D721Med (cell line): ENCODE measurements at regions not wholly inside any gene's neighbourhood (a gene's known extent, or its start where the extent isn't known, plus 50 kb on each side); places are given as distances from the start of the nearest gene placed in this dataset.

Source experiments
- DNase-seq: peaks from one replicate; pipeline ENCODE4 v3.0.0; 2011; ENCODE audit warnings: low spot score; ENCODE audit not compliant: insufficient read length
- FAIRE-seq: peaks from 2 replicates; lab custom pipeline; 2011; peaks lifted over from hg19 to GRCh38; lab: Jason Lieb, UNC
- TF ChIP-seq, protein P1 (sequence below): IDR thresholded peaks from 2 replicates; pipeline ENCODE4 v1.5.1; 2012; ENCODE audit warnings: mild to moderate bottlenecking, control low read depth; ENCODE audit not compliant: insufficient read depth; ENCODE audit errors: missing control alignments

DNA sequence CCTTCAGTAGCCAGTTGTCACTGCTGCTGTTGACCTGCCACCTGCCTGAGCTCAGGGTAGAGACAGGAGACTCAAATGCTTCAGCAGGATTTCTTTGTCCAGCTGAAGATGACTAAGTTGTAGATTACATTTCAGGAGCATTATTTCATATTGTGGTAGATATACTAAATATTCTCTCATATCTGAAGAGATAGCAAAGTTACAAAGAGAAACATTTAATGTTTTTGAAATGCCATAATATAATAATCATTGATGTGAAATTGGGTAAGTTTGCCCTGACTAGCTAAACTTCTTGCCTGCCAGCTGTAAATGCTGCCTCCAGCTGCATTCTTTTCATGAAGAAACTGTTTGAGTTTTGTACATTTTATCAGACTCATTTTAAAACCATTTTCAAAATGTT lies 247.6 kb upstream of the CNKSR2 start:
- DNase-seq, result no peak
- FAIRE-seq, result no peak
- TF ChIP-seq, protein P1, sequence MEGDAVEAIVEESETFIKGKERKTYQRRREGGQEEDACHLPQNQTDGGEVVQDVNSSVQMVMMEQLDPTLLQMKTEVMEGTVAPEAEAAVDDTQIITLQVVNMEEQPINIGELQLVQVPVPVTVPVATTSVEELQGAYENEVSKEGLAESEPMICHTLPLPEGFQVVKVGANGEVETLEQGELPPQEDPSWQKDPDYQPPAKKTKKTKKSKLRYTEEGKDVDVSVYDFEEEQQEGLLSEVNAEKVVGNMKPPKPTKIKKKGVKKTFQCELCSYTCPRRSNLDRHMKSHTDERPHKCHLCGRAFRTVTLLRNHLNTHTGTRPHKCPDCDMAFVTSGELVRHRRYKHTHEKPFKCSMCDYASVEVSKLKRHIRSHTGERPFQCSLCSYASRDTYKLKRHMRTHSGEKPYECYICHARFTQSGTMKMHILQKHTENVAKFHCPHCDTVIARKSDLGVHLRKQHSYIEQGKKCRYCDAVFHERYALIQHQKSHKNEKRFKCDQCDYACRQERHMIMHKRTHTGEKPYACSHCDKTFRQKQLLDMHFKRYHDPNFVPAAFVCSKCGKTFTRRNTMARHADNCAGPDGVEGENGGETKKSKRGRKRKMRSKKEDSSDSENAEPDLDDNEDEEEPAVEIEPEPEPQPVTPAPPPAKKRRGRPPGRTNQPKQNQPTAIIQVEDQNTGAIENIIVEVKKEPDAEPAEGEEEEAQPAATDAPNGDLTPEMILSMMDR, result no peak

DNA sequence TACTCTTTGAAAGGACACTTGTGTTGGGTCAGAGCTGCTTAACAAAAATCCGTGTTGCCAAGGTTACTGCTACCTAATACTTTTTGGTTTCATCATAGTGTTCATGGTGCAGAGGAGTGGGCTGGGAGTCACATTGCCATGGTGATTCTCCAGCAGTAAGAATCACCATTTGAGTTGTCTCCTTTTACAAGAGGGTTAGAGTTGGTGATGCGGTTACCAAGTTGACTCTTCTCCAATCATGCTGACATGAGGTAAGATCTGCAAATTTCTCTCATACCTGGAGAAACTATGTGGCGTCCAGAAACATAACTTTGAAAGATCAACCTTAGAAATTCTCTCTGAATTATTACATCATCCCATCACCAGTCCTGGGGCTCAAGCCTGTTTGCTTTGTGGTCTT lies 242.9 kb upstream of the CNKSR2 start:
- DNase-seq (no peak), FAIRE-seq (no peak)
- TF ChIP-seq, protein P1, result no peak

DNA sequence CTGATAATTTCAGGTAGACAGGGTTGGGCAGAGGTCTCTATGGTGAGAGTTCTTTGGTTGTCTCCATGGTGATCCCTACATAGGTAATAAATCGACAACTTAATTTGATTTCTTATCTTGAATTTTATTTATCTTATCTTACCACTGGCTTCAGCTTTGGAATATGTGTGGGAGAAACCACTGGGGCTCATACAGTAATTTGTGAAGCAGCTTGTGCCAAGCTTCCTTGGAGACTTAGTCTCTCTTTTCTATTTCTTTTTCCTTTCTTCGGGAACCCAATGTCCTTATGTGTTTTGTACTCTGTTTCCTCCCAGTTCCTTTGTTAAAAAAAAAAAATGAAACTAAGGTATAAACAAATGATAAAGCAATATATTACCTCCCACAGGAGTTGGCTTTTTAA lies 242.4 kb upstream of the CNKSR2 start:
- TF ChIP-seq, protein P1, result no peak
- DNase-seq (no peak), FAIRE-seq (no peak)

DNA sequence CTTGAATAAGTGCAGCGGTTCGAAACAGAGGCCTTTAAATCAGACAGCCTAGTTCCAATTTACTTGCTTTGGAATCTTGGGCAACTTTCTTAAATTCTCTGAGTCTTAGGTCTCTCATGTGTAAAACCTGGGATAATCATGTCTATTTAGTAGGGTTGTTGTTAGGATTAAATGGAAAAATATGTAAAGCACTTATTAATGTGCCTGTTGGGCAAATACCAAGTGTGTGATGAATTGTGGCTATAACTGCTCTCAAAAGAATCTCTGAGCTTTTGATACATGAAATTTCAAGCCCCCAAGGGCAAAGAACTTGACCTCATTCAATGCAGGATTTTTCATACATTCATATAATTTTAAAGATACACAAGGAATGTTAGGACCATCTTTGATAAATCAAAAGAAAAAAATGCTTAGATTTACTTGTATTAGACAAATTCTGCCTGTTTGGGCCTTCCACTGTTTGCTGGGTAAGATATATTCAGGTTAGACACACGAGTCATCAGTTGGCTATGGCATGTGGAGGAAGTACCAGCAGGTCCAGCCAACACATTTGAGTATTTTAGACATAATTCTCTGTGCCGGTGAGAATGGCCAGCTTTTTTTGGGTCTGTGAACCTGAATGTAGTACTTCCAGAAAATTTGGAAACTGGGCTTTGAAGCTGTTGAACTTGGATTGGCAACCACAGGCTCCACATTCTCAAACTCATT lies 241.4 kb upstream of the CNKSR2 start:
- DNase-seq (no peak), FAIRE-seq (no peak)
- TF ChIP-seq, protein P1, result no peak

DNA sequence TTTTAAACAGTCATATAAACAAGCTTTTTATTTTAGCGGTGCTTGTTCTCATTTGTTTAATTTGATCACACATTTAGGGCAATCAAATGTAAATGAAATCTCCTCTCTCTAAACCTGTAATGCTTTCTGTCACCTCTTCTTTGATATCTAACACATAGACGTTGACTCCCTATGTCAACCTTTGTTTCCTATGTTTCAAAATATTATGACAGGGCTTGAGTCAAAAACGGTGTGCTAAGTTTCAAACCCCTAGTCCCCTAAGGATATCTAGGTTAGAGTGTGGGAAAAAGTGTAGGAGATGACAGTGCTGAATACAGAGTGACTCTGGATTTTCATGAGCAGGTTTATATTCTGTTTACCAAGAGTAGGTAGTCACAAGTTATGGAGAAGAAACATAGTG lies 224.0 kb upstream of the CNKSR2 start:
- TF ChIP-seq, protein P1, result no peak
- DNase-seq (no peak), FAIRE-seq (no peak)

DNA sequence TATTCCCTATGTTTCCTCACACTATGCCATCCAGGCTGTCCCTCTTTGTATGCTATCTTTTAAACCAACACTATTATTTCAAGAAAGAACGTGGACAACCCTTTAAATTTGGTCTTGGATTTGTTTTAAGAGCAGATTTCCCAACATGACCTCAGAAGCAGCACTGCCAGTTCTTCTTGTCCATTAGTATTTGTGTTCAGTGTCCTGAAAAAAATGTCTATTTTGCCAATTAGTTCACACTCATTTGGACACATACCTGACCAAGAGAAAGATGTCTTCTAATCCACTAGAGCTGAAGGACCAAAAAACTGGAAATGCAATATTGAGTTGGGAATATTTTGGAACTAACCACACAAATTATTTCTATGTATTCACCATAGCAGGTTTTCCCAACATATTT lies 223.2 kb upstream of the CNKSR2 start:
- FAIRE-seq (no peak), DNase-seq (no peak)
- TF ChIP-seq, protein P1, result no peak

DNA sequence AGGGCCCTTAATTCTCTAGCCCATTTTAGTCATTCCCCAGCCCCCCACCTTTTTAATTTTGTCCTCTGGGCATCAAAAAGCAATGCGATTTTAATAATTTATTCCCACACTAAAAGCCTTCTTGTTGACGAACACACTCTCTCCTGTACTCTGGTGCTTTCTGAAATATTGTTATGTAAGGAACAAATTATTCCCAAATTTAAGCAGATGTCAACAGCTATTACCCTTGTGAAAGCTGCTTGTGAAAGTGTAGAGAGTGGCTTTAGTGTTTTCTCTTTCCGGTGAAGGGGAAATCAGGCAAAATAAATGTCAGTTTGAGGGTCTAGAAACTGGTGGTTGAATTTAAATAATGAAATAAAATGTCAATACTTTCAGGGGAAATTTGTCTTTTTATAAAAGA lies 221.2 kb upstream of the CNKSR2 start:
- DNase-seq (no peak), FAIRE-seq (no peak)
- TF ChIP-seq, protein P1, result no peak
